ENCODE measurements at regions not wholly inside any gene's neighbourhood (a gene's known extent, or its start where the extent isn't known, plus 50 kb on each side); places are given as distances from the start of the nearest gene placed in this dataset.
A peak's percentile ranks its signal among the peaks of the same experiment; 100 is the strongest.

DNA sequence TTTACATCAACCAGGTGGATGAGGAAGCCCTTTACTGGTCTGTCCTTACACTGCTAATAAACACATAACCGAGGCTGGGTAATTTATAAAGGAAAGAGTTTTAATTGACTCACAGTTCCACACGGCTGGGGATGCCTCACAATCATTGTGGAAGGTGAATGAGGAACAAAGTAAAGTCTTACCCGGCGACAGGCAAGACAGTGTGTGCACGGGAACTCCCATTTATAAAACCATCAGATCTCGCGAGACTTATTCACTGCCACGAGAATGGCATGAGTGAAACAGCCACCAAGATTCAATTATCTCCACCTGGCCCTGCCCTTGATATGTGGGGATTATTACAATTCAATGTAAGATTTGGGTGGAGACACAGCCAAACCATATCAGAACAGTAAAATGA, 67.3 kb upstream of the GRAMD2B start:
- TF ChIP-seq, protein P1, sequence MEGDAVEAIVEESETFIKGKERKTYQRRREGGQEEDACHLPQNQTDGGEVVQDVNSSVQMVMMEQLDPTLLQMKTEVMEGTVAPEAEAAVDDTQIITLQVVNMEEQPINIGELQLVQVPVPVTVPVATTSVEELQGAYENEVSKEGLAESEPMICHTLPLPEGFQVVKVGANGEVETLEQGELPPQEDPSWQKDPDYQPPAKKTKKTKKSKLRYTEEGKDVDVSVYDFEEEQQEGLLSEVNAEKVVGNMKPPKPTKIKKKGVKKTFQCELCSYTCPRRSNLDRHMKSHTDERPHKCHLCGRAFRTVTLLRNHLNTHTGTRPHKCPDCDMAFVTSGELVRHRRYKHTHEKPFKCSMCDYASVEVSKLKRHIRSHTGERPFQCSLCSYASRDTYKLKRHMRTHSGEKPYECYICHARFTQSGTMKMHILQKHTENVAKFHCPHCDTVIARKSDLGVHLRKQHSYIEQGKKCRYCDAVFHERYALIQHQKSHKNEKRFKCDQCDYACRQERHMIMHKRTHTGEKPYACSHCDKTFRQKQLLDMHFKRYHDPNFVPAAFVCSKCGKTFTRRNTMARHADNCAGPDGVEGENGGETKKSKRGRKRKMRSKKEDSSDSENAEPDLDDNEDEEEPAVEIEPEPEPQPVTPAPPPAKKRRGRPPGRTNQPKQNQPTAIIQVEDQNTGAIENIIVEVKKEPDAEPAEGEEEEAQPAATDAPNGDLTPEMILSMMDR (IDR thresholded peaks at IDR 0.05; ENCODE audit: low read length, missing control alignments), result no peak
- no peak for DNase-seq (ENCODE audit: low read depth)
- no peak overlapping the region for H3K4me3 ChIP-seq (replicated peaks; ENCODE audit: low read depth, low read length)

DNA sequence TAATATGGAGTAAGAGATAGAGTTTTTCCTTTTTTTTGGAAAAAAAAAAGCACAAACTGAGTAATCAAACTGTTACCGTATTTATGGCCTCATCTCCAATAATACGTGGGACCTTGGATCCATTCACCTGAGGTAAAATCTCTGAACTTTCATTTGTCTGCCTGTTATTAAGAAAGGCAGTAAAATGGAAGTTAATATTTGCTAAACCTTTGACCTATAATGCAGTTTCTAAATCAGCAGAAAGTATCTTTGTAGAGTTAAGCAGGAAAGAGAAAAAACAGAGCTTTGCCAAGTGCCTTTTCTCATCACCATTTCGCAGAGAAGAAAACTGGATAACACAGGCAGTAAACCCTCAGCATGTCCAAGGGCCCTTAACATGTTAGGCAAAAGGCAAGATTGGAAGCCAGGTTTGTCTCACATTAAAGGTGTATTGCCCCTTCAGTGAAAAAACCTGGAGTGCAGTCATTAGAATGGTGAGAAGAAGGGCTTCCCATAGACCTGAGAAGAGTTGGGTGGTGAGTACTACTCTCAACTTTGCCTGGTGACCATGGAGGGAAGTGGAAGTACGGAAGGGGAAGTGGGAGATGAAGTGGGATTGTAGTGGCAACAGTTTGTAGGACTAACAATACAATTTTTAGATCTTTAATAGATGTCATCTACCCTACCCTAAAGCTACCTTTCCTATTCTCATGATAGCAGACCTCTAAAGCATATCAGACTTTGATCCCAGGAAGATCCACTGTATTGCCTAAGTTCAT, 65.4 kb upstream of the GRAMD2B start:
- no peak for DNase-seq (ENCODE audit: low read depth)
- TF ChIP-seq, protein P1 (IDR thresholded peaks at IDR 0.05; ENCODE audit: low read length, missing control alignments), result no peak

DNA sequence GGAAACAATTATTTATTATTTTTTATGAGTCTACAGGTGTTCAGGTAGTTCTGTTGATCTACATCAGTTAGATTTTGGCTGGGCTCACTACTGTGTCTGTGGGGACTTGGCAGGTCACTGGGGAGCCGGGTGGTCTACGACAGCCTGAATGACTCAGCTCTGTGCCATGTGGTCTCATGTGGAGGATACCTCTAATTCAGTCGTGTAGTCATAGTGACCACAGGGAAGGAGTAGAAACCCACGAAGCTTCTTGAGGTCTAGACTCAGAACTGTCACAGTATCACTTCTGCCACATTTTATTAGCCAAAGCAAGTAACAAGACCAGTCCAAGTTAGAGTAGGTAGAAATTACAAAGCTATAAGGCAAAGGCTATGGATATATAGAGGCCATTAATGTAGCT, 64.7 kb upstream of the GRAMD2B start:
- TF ChIP-seq, protein P1 (IDR thresholded peaks at IDR 0.05; ENCODE audit: low read length, missing control alignments), result no peak
- DNase-seq (ENCODE audit: low read depth), result no peak
- no peak overlapping the region for H3K4me3 ChIP-seq (replicated peaks; ENCODE audit: low read depth, low read length)

More for the DNA sequence above, 65.4 kb upstream of the GRAMD2B start:
- no peak overlapping the region for H3K4me3 ChIP-seq (replicated peaks; ENCODE audit: low read depth, low read length)

DNA sequence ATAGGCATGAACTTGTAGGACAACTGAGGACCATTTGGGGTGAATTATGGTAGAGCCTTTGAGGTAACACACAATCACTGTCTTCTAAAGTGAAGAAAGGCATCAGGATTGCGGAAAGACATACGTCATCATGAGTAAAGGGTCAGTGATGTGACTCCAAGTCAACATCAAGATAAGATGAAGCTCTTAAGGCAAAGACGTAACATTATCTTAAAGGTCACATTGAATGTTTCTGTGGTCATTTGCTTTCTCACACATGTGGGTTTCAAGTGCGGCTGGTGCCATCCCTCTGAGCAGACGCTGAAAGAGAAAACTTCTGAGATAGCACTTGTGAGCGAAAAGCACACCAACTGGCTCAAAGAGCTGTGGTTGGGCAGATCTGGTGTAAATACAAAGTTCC, 63.3 kb upstream of the GRAMD2B start:
- no peak overlapping the region for H3K4me3 ChIP-seq (replicated peaks; ENCODE audit: low read depth, low read length)
- no peak for DNase-seq (ENCODE audit: low read depth)
- TF ChIP-seq, protein P1 (IDR thresholded peaks at IDR 0.05; ENCODE audit: low read length, missing control alignments), result no peak

DNA sequence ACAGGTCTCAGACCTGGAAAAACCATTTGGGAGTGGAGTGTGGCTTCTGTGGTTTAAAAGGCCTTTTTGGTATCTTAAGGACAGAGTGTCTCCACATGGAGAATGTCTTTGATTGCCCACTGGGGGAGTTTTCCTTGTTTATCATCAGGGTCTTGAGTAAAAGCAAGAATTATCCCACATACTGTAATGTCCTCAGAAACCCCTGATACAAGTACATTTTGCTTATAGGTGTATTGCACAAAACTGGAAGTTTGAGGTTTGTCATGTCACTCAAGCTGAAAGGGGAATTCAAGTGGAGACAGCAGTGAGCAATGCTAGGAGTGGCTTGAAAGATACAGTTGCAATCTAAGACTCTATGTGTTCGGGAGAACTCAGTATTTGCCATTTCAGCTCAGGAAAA, 62.7 kb upstream of the GRAMD2B start:
- TF ChIP-seq, protein P1 (IDR thresholded peaks at IDR 0.05; ENCODE audit: low read length, missing control alignments), result no peak
- no peak for DNase-seq (ENCODE audit: low read depth)
- no peak overlapping the region for H3K4me3 ChIP-seq (replicated peaks; ENCODE audit: low read depth, low read length)

DNA sequence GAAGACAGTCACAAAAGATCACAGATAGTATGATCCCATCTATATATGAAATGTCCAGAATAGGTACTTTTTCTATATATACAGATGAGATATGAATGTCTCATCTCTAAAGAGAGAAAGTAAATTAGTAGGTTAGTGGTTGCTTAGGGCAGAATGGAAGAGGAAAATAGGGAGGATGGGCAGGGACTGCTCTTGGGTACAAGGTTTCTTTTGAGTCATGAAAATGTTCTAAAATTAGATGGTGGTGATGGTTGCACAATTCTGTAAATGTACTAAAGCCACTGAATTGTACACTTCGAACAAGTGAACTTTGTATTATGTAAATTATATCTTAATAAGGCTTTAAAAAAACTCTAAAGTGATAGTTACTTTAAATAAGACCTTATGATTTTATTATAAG, 59.6 kb upstream of the GRAMD2B start:
- no peak overlapping the region for H3K4me3 ChIP-seq (replicated peaks; ENCODE audit: low read depth, low read length)
- peak; percentile 42 for DNase-seq (ENCODE audit: low read depth)
- TF ChIP-seq, protein P1 (IDR thresholded peaks at IDR 0.05; ENCODE audit: low read length, missing control alignments), result no peak
